Prostate gland (tissue), 2 donors: ENCODE measurements at regions not wholly inside any gene's neighbourhood (a gene's known extent, or its start where the extent isn't known, plus 50 kb on each side); places are given as distances from the start of the nearest gene placed in this dataset.

Experiments used
- POLR2A ChIP-seq: fragments of 450-650 bp; IDR thresholded peaks from one replicate; pipeline ENCODE4 v1.6.1; 2016; ENCODE audit warnings: antibody characterized with exemption, mild to moderate bottlenecking
- POLR2AphosphoS5 ChIP-seq: sonication (generic); formaldehyde crosslinking; IDR thresholded peaks from one replicate; pipeline ENCODE4 v1.6.1; 2017; ENCODE audit warnings: antibody characterized with exemption
- TF ChIP-seq, protein P1 (sequence below), 4 experiments: fragments of 200-600 bp in 2 of 4; fragments of 450-650 bp in 2 of 4; sonication (generic) in 2 of 4; IDR thresholded peaks; 1 replicate in 3 of 4; 2 replicates in 1 of 4; pipeline ENCODE4 v1.5.1; 2016 to 2019; ENCODE audit warnings: antibody characterized with exemption in 4 of 4, mild to moderate bottlenecking in 2 of 4, moderate library complexity in 2 of 4

DNA sequence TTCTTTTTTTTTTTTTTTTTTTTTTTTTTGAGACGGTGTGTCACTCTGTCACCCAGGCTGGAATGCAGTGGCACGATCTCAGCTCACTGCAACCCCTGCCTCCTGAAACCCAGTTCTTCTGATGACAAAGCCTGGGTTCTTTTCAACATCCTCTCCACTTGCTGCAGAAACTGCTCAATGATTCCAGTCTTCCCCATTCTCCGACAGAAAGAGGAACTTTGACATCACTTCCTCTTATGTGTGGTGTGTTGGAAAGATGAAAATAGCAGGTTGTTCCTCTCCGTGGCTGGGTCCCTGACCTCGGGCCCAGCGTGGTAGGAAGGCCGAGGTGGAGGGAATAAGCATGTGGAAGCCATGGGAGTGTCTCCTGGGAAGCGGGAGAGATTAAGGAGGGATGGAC lies 198.4 kb downstream of the PHETA1 start:
- TF ChIP-seq, protein P1, sequence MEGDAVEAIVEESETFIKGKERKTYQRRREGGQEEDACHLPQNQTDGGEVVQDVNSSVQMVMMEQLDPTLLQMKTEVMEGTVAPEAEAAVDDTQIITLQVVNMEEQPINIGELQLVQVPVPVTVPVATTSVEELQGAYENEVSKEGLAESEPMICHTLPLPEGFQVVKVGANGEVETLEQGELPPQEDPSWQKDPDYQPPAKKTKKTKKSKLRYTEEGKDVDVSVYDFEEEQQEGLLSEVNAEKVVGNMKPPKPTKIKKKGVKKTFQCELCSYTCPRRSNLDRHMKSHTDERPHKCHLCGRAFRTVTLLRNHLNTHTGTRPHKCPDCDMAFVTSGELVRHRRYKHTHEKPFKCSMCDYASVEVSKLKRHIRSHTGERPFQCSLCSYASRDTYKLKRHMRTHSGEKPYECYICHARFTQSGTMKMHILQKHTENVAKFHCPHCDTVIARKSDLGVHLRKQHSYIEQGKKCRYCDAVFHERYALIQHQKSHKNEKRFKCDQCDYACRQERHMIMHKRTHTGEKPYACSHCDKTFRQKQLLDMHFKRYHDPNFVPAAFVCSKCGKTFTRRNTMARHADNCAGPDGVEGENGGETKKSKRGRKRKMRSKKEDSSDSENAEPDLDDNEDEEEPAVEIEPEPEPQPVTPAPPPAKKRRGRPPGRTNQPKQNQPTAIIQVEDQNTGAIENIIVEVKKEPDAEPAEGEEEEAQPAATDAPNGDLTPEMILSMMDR (IDR thresholded peaks at IDR 0.05), result no peak
- TF ChIP-seq POLR2A, result no peak
- no peak for TF ChIP-seq POLR2AphosphoS5
